ENCODE measurements at regions not wholly inside any gene's neighbourhood (a gene's known extent, or its start where the extent isn't known, plus 50 kb on each side); places are given as distances from the start of the nearest gene placed in this dataset.

- Histone ChIP-seq H2BK15ac (ENCODE audit: low read length) (no peak overlapping the region), H3K79me2 (ENCODE audit: control insufficient read depth in 1 of 2, insufficient read depth in 2 of 2, low read length in 2 of 2) (no peaks in the 10 kb centered on the region), H2AFZ (ENCODE audit: low read length) (no peak overlapping the region), H3K4me2 (ENCODE audit: insufficient read depth in 1 of 2, low read depth in 2 of 2, low read length in 2 of 2) (no peak overlapping the region), H3K79me1 (ENCODE audit: low read depth, low read length) (no peaks in the 10 kb centered on the region), H3K4me3 (ENCODE audit: extremely low read depth in 1 of 4, insufficient read depth in 2 of 4, low read depth in 3 of 4, low read length in 4 of 4) (no peak overlapping the region), H2BK120ac (replicated peaks; ENCODE audit: low read depth, low read length) (no peak overlapping the region), H2BK12ac (ENCODE audit: low read depth, low read length) (no peak overlapping the region), H3K36me3 (ENCODE audit: control insufficient read depth in 2 of 4, insufficient read depth in 4 of 4, low read length in 3 of 4) (no peaks in the 10 kb centered on the region), H3K9ac (replicated peaks in 1 of 4; ENCODE audit: extremely low read depth in 1 of 4, low read depth in 3 of 4, low read length in 3 of 4) (no peak overlapping the region), H3K27me3 (replicated peaks in 1 of 4; ENCODE audit: control insufficient read depth in 3 of 4, extremely low read depth in 1 of 4, insufficient read depth in 3 of 4, low read length in 3 of 4) (no peaks in the 10 kb centered on the region), H2AK5ac (ENCODE audit: low read depth, low read length) (no peak overlapping the region), H3K27ac (ENCODE audit: low read depth, low read length) (no peak overlapping the region), H3K18ac (ENCODE audit: extremely low read depth, low read length) (no peak overlapping the region), H3K23ac (ENCODE audit: insufficient read length) (no peak overlapping the region), H3K4ac (replicated peaks; ENCODE audit: insufficient read length, low read depth, low read length) (no peak overlapping the region), H3K23me2 (ENCODE audit: low read depth, low read length) (no peaks in the 10 kb centered on the region), H3K56ac (replicated peaks; ENCODE audit: insufficient read length, low read depth, low read length) (no peak overlapping the region), H4K5ac (ENCODE audit: insufficient read length, low read depth, low read length) (no peak overlapping the region), H4K20me1 (replicated peaks in 1 of 2; ENCODE audit: control insufficient read depth in 1 of 2, insufficient read depth in 2 of 2, low read length in 2 of 2) (no peaks in the 10 kb centered on the region), H4K91ac (replicated peaks; ENCODE audit: insufficient read length, low read length) (no peak overlapping the region), H3K9me3 (ENCODE audit: insufficient read depth in 2 of 2, low read depth in 1 of 2, low read length in 1 of 2) (peaks cover 2 to 15% of the 10 kb centered on the region in 2 experiments; a peak in 3 of 4 replicates), H3K14ac (ENCODE audit: insufficient read length) (no peak overlapping the region), H2BK20ac (ENCODE audit: low read length) (no peak overlapping the region), H2BK5ac (ENCODE audit: low read depth, low read length) (no peak overlapping the region), H4K8ac (ENCODE audit: extremely low read depth, insufficient read depth, low read length) (no peak overlapping the region), H3K4me1 (replicated peaks in 1 of 4; ENCODE audit: control insufficient read depth in 3 of 4, insufficient read depth in 4 of 4, low read length in 3 of 4) (peaks cover 0 to 3% (median 0%) of the 10 kb centered on the region in 4 experiments; a peak in 2 of 7 replicates)
- POLR2A ChIA-PET (ENCODE audit: partially characterized antibody), result no interaction called here
- no peak for FAIRE-seq
- 86% methylated on average over 1 of the region's 1 CpG; no CpG with 5 or more reads in 1 of the 2 experiments for WGBS, 2 experiments (ENCODE audit: extremely low coverage in 1 of 2, insufficient coverage in 1 of 2, insufficient read length in 1 of 2, insufficient replicate concordance in 2 of 2, low coverage in 1 of 2, low lambda C conversion rate in 2 of 2, missing lambda C conversion rate in 1 of 2)
- no peak for DNase-seq (ENCODE audit: low read depth in 1 of 2, low spot score in 2 of 2)
- CTCF ChIA-PET (ENCODE audit: partially characterized antibody), result no interaction called here
- TF ChIP-seq TEAD4 (IDR thresholded peaks at IDR 0.05; ENCODE audit: low read depth, low read length) (no peak), SAP30 (IDR thresholded peaks at IDR 0.05; ENCODE audit: insufficient read depth, insufficient replicate concordance, low read length) (no peak), TCF12 (IDR thresholded peaks at IDR 0.05; ENCODE audit: low read depth, low read length) (no peak), HDAC2 (IDR thresholded peaks at IDR 0.05; ENCODE audit: borderline replicate concordance in 1 of 2, low read depth in 2 of 2, low read length in 2 of 2) (no peak), CBX8 (IDR thresholded peaks at IDR 0.05; ENCODE audit: borderline replicate concordance, low read depth, low read length) (no peak), YY1 (IDR thresholded peaks at IDR 0.05; ENCODE audit: low read depth, low read length) (no peak), KDM1A (IDR thresholded peaks at IDR 0.05; ENCODE audit: borderline replicate concordance, low read length) (no peak), SP4 (IDR thresholded peaks at IDR 0.05; ENCODE audit: low read length) (no peak), GTF2F1 (IDR thresholded peaks at IDR 0.05; ENCODE audit: borderline replicate concordance, low read depth, low read length) (no peak), CHD1 (IDR thresholded peaks at IDR 0.05; ENCODE audit: low read depth, low read length) (no peak), TAF7 (optimal IDR thresholded peaks at IDR 0.05; ENCODE audit: borderline replicate concordance, low read depth, low read length) (no peak), NRF1 (IDR thresholded peaks at IDR 0.05; ENCODE audit: low read depth, low read length) (no peak)
Observed at GRCh38 chr3:87109465-87109864, 117.6 kb upstream of the CHMP2B start.

All from H1 (cell line).